Neuronal stem cell (in vitro differentiated cells): ENCODE measurements at regions not wholly inside any gene's neighbourhood (a gene's known extent, or its start where the extent isn't known, plus 50 kb on each side); places are given as distances from the start of the nearest gene placed in this dataset.

Experiments
- DNase-seq: peaks from one replicate; pipeline ENCODE4 v3.0.0-alpha.2; 2013; ENCODE audit warnings: low spot score
- H2AFZ ChIP-seq: one replicate; pipeline ENCODE4 v1.6.1; 2013; ENCODE audit warnings: mild to moderate bottlenecking, low read length, inconsistent platforms
- H2AK5ac ChIP-seq: 2 replicates; pipeline ENCODE4 v1.6.1; 2013; ENCODE audit warnings: low read depth, mild to moderate bottlenecking, inconsistent platforms, low read length, moderate library complexity, mixed read lengths
- H2BK120ac ChIP-seq: 2 replicates; pipeline ENCODE4 v1.6.1; 2013; ENCODE audit warnings: low read depth, mild to moderate bottlenecking, inconsistent platforms, low read length, moderate library complexity, mixed read lengths
- H2BK12ac ChIP-seq: one replicate; pipeline ENCODE4 v1.6.1; 2013; ENCODE audit warnings: low read length, inconsistent platforms
- H2BK15ac ChIP-seq: 2 replicates; pipeline ENCODE4 v1.6.1; 2013; ENCODE audit warnings: mild to moderate bottlenecking, low read length, inconsistent platforms, mixed read lengths
- H2BK5ac ChIP-seq: one replicate; pipeline ENCODE4 v1.6.1; 2013; ENCODE audit warnings: inconsistent platforms, mild to moderate bottlenecking, low read length, moderate library complexity
- H3K14ac ChIP-seq: one replicate; pipeline ENCODE4 v1.6.1; 2013; ENCODE audit warnings: low read length, inconsistent platforms
- H3K18ac ChIP-seq: 2 replicates; pipeline ENCODE4 v1.6.1; 2013; ENCODE audit warnings: low read length, inconsistent platforms
- H3K23ac ChIP-seq: 2 replicates; pipeline ENCODE4 v1.6.1; 2013; ENCODE audit warnings: low read depth, mild to moderate bottlenecking, mixed read lengths, low read length, inconsistent platforms; ENCODE audit not compliant: poor library complexity
- H3K27ac ChIP-seq: replicated peaks from 3 replicates; pipeline ENCODE4 v1.5.1; 2013; ENCODE audit warnings: low read length, inconsistent platforms
- H3K27me3 ChIP-seq, 3 experiments: 2 replicates each; pipeline ENCODE4 v1.6.1; 2013; ENCODE audit warnings: low read length in 3 of 3, mild to moderate bottlenecking in 2 of 3, inconsistent platforms in 1 of 3, low read depth in 1 of 3, mixed read lengths in 1 of 3, moderate library complexity in 1 of 3; ENCODE audit not compliant: control insufficient read depth in 3 of 3, insufficient read depth in 3 of 3
- H3K36me3 ChIP-seq, 2 donors: replicated peaks in 1 of 2; 2 replicates each; pipeline ENCODE4 v1.6.1; 2013; ENCODE audit warnings: low read length in 2 of 2; ENCODE audit not compliant: control insufficient read depth in 2 of 2, insufficient read depth in 2 of 2
- H3K4ac ChIP-seq: 2 replicates; pipeline ENCODE4 v1.6.1; 2013; ENCODE audit warnings: inconsistent platforms, mild to moderate bottlenecking, low read length, moderate library complexity
- H3K4me1 ChIP-seq, 2 donors: 1 replicate in 1 of 2; 2 replicates in 1 of 2; pipeline ENCODE4 v1.6.1; 2013; ENCODE audit warnings: low read length in 2 of 2, low read depth in 1 of 2; ENCODE audit not compliant: control insufficient read depth in 2 of 2, insufficient read depth in 1 of 2
- H3K4me2 ChIP-seq: one replicate; pipeline ENCODE4 v1.6.1; 2013; ENCODE audit warnings: mild to moderate bottlenecking, low read length, inconsistent platforms; ENCODE audit not compliant: insufficient read depth, poor library complexity, severe bottlenecking
- H3K4me3 ChIP-seq, 2 donors: 2 replicates each; pipeline ENCODE4 v1.5.1; 2013; ENCODE audit warnings: low read length in 2 of 2, mild to moderate bottlenecking in 2 of 2, inconsistent platforms in 1 of 2, moderate library complexity in 1 of 2
- H3K79me1 ChIP-seq: one replicate; pipeline ENCODE4 v1.6.1; 2013; ENCODE audit warnings: low read depth, mild to moderate bottlenecking, inconsistent platforms, low read length, moderate library complexity
- H3K9ac ChIP-seq: one replicate; pipeline ENCODE4 v1.6.1; 2013; ENCODE audit warnings: mild to moderate bottlenecking, low read depth, low read length, inconsistent platforms; ENCODE audit not compliant: poor library complexity
- H3K9me3 ChIP-seq, 2 donors: replicated peaks in 1 of 2; 2 replicates each; pipeline versions ENCODE3 to v1.6.1; 2013; ENCODE audit warnings: low read length in 2 of 2, mild to moderate bottlenecking in 2 of 2, inconsistent platforms in 1 of 2, low read depth in 1 of 2, mixed read lengths in 1 of 2, moderate library complexity in 1 of 2; ENCODE audit not compliant: control insufficient read depth in 2 of 2, insufficient read depth in 1 of 2
- H4K8ac ChIP-seq: one replicate; pipeline ENCODE4 v1.6.1; 2013; ENCODE audit warnings: low read depth, mild to moderate bottlenecking, inconsistent platforms, low read length, moderate library complexity
- H4K91ac ChIP-seq: one replicate; pipeline ENCODE4 v1.6.1; 2013; ENCODE audit warnings: low read length, low read depth, mild to moderate bottlenecking, inconsistent platforms; ENCODE audit not compliant: poor library complexity
- WGBS, 2 donors: extraction: QIAGEN DNeasy Blood & Tissue Kit; methylation state at CpG; one replicate each; pipeline ENCODE4 v1.1.7; 2013; ENCODE audit warnings: missing lambda C conversion rate in 2 of 2, mixed read lengths in 1 of 2; ENCODE audit not compliant: insufficient read length in 2 of 2, insufficient replicate concordance in 1 of 2; ENCODE audit errors: extremely low coverage in 2 of 2; 5-methylcytosine and 5-hydroxymethylcytosine counted together

GRCh38 chr15:93819826-93820225 lies 411.5 kb upstream of the MCTP2 start:
- H3K4me1 ChIP-seq = no peaks in the 10 kb centered on the region
- H4K8ac ChIP-seq = no peak overlapping the region
- H3K79me1 ChIP-seq = no peaks in the 10 kb centered on the region
- H3K4ac ChIP-seq = no peak overlapping the region
- no peak overlapping the region for H2BK120ac ChIP-seq
- no peak overlapping the region for H2AFZ ChIP-seq
- H2BK5ac ChIP-seq = no peak overlapping the region
- no peak for DNase-seq
- no peaks in the 10 kb centered on the region for H3K36me3 ChIP-seq
- no peak overlapping the region for H2AK5ac ChIP-seq
- peaks cover 0 to 3% of the 10 kb centered on the region in 2 donors for H3K9me3 ChIP-seq
- no peaks in the 10 kb centered on the region for H3K27me3 ChIP-seq
- no peak overlapping the region for H3K4me3 ChIP-seq
- H3K27ac ChIP-seq = no peak overlapping the region
- no peak overlapping the region for H3K23ac ChIP-seq
- no peak overlapping the region for H3K14ac ChIP-seq
- no peak overlapping the region for H3K18ac ChIP-seq
- H3K4me2 ChIP-seq = no peak overlapping the region
- H2BK12ac ChIP-seq = no peak overlapping the region
- no peak overlapping the region for H3K9ac ChIP-seq
- H2BK15ac ChIP-seq = no peak overlapping the region
- H4K91ac ChIP-seq = no peak overlapping the region
- no CpG with 5 or more reads among the region's 4 CpGs for WGBS, 2 donors

- Histone ChIP-seq H3K4me3 (no peak overlapping the region), H2BK120ac (no peak overlapping the region), H2AFZ (no peak overlapping the region), H2BK5ac (no peak overlapping the region), H2BK12ac (no peak overlapping the region), H4K8ac (no peak overlapping the region), H3K4ac (no peak overlapping the region), H2BK15ac (no peak overlapping the region), H3K14ac (no peak overlapping the region), H3K4me2 (no peak overlapping the region), H3K9me3 (peaks cover 0 to 7% of the 10 kb centered on the region in 2 donors), H3K4me1 (no peaks in the 10 kb centered on the region), H3K18ac (no peak overlapping the region), H3K27me3 (no peaks in the 10 kb centered on the region), H3K23ac (no peak overlapping the region), H3K27ac (no peak overlapping the region), H3K36me3 (no peaks in the 10 kb centered on the region), H3K9ac (no peak overlapping the region), H3K79me1 (no peaks in the 10 kb centered on the region), H2AK5ac (no peak overlapping the region), H4K91ac (no peak overlapping the region)
- DNase-seq = no peak
These were observed 414.5 kb upstream of the MCTP2 start for GRCh38 chr15:93816815-93817214.

GRCh38 chr15:93811305-93811704 lies 420.1 kb upstream of the MCTP2 start:
- DNase-seq = no peak
- Histone ChIP-seq H3K4ac (no peak overlapping the region), H3K4me1 (no peaks in the 10 kb centered on the region), H3K4me3 (no peak overlapping the region), H4K91ac (no peak overlapping the region), H3K4me2 (no peak overlapping the region), H2BK120ac (no peak overlapping the region), H3K27ac (no peak overlapping the region), H3K23ac (no peak overlapping the region), H3K14ac (no peak overlapping the region), H3K36me3 (no peaks in the 10 kb centered on the region), H2AK5ac (no peak overlapping the region), H3K9ac (no peak overlapping the region), H3K18ac (no peak overlapping the region), H2BK12ac (no peak overlapping the region), H2BK5ac (no peak overlapping the region), H3K79me1 (no peaks in the 10 kb centered on the region), H4K8ac (no peak overlapping the region), H2AFZ (no peak overlapping the region), H3K9me3 (peaks cover 0 to 3% of the 10 kb centered on the region in 2 donors), H3K27me3 (no peaks in the 10 kb centered on the region), H2BK15ac (no peak overlapping the region)
- no CpG with 5 or more reads among the region's 5 CpGs for WGBS, 2 donors

GRCh38 chr15:93809516-93809915 lies 421.8 kb upstream of the MCTP2 start:
- Histone ChIP-seq H3K9ac (no peak overlapping the region), H3K36me3 (no peaks in the 10 kb centered on the region), H3K27me3 (no peaks in the 10 kb centered on the region), H4K8ac (no peak overlapping the region), H2BK120ac (no peak overlapping the region), H2BK12ac (no peak overlapping the region), H3K23ac (no peak overlapping the region), H3K18ac (no peak overlapping the region), H4K91ac (no peak overlapping the region), H3K4ac (no peak overlapping the region), H2AK5ac (no peak overlapping the region), H3K79me1 (no peaks in the 10 kb centered on the region), H3K4me2 (no peak overlapping the region), H3K4me3 (no peak overlapping the region), H3K4me1 (no peaks in the 10 kb centered on the region), H2AFZ (no peak overlapping the region), H3K14ac (no peak overlapping the region), H3K27ac (no peak overlapping the region), H3K9me3 (peaks cover 0 to 2% of the 10 kb centered on the region in 2 donors), H2BK5ac (no peak overlapping the region), H2BK15ac (no peak overlapping the region)
- no peak for DNase-seq
- WGBS, 2 donors = no CpG with 5 or more reads among the region's 3 CpGs
